HCT116 (cell line): ENCODE measurements at regions not wholly inside any gene's neighbourhood (a gene's known extent, or its start where the extent isn't known, plus 50 kb on each side); places are given as distances from the start of the nearest gene placed in this dataset.

Experiments
- ATAC-seq: fragments of 200-7000 bp; cut with Tn5 transposase; 2 replicates; pipeline ENCODE4 v1.9.1; 2020; ENCODE audit warnings: mild to moderate bottlenecking, moderate library complexity
- BruUV-seq: library from RNA; stranded (reverse); fragments of 400-500 nt; replicated peaks from 2 replicates; lab custom pipeline; 2021; lab: Mats Ljungman, UMichigan
- CTCF ChIA-PET: fragments of 300-600 bp; sonication (Branson Sonifier 250); formaldehyde crosslinking; loops from one replicate; lab custom pipeline; 2021; ENCODE audit warnings: antibody characterized with exemption; lab: Charles Lee
- POLR2A ChIA-PET: fragments of 300-600, 350-600 bp; sonication (Branson Sonifier 250); formaldehyde crosslinking; loops from one replicate; lab custom pipeline; 2021; ENCODE audit warnings: antibody characterized with exemption; lab: Charles Lee
- RAD21 ChIA-PET, 2 experiments: fragments of 300-600 bp; sonication (Branson Sonifier 250); formaldehyde crosslinking; loops; one replicate each; lab custom pipeline; 2023; ENCODE audit warnings: low total read pairs in 2 of 2; ENCODE audit not compliant: uncharacterized antibody in 2 of 2, unreplicated experiment in 2 of 2, low non-redundant PET in 1 of 2; lab: Charles Lee
- DNase-seq: peaks from one replicate; pipeline ENCODE4 v3.0.0-alpha.2; 2010; ENCODE audit warnings: low read depth, low spot score
- H2AFZ ChIP-seq: fragments of 200-600 bp; shearing (Covaris generic), sonication (generic); 2 replicates; pipeline ENCODE4 v1.6.1; 2017; ENCODE audit warnings: low read depth, mixed run types, mixed read lengths, antibody characterized with exemption, low read length; ENCODE audit not compliant: poor library complexity, severe bottlenecking
- H3K27ac ChIP-seq: 2 replicates; pipeline ENCODE4 v1.5.1; 2012; ENCODE audit warnings: low read depth, low read length
- H3K27me3 ChIP-seq: fragments of 200-600 bp; sonication (generic); 2 replicates; pipeline ENCODE4 v1.6.1; 2016; ENCODE audit warnings: mixed run types, low read length, mixed read lengths; ENCODE audit not compliant: insufficient read depth
- H3K36me3 ChIP-seq, 2 experiments: fragments of 200-500 bp in 1 of 2; fragments of 200-600 bp in 1 of 2; sonication (Bioruptor generic) in 1 of 2; sonication (generic) in 1 of 2; 2 replicates each; pipeline versions ENCODE4 v1.5.1 to v1.6.1; 2014 to 2016; ENCODE audit warnings: low read length in 2 of 2, inconsistent platforms in 1 of 2, mixed read lengths in 1 of 2, mixed run types in 1 of 2; ENCODE audit not compliant: insufficient read depth in 2 of 2, control insufficient read depth in 1 of 2
- H3K4me1 ChIP-seq, 2 experiments: fragments of 200-600 bp in 1 of 2; sonication (generic) in 1 of 2; 2 replicates each; pipeline versions ENCODE4 v1.5.1 to v1.6.1; 2012 to 2017; ENCODE audit warnings: low read length in 2 of 2, inconsistent platforms in 1 of 2, mild to moderate bottlenecking in 1 of 2, mixed read lengths in 1 of 2, mixed run types in 1 of 2, moderate library complexity in 1 of 2; ENCODE audit not compliant: insufficient read depth in 2 of 2, control insufficient read depth in 1 of 2
- H3K4me2 ChIP-seq: fragments of 200-600 bp; sonication (generic); 2 replicates; pipeline ENCODE4 v1.6.1; 2017; ENCODE audit warnings: mixed run types, low read length, mixed read lengths
- H3K4me3 ChIP-seq, 2 experiments: fragments of 200-600 bp in 1 of 2; sonication (generic) in 1 of 2; replicated peaks in 1 of 2; 2 replicates each; pipeline ENCODE4 v1.5.1; 2011 to 2016; ENCODE audit warnings: low read length in 2 of 2, control low read depth in 1 of 2, low read depth in 1 of 2, mild to moderate bottlenecking in 1 of 2, mixed read lengths in 1 of 2, mixed run types in 1 of 2
- H3K79me2 ChIP-seq: fragments of 200-600 bp; sonication (generic); 2 replicates; pipeline ENCODE4 v1.6.1; 2017; ENCODE audit warnings: mild to moderate bottlenecking, mixed run types, low read length, moderate library complexity, mixed read lengths; ENCODE audit not compliant: insufficient read depth
- H3K9ac ChIP-seq: fragments of 200-600 bp; sonication (generic); 2 replicates; pipeline ENCODE4 v1.6.1; 2016; ENCODE audit warnings: low read length, mixed read lengths
- H3K9me2 ChIP-seq: fragments of 200-600 bp; sonication (generic), shearing (Covaris generic); 2 replicates; pipeline ENCODE4 v1.6.1; 2017; ENCODE audit warnings: mixed run types, mild to moderate bottlenecking, moderate library complexity; ENCODE audit not compliant: insufficient read depth
- H3K9me3 ChIP-seq, 2 experiments: fragments of 200-500 bp in 1 of 2; fragments of 200-600 bp in 1 of 2; sonication (Bioruptor generic) in 1 of 2; sonication (generic) in 1 of 2; 2 replicates each; pipeline ENCODE4 v1.6.1; 2014 to 2017; ENCODE audit warnings: low read length in 2 of 2, mixed read lengths in 2 of 2, inconsistent platforms in 1 of 2, low read depth in 1 of 2, mild to moderate bottlenecking in 1 of 2, mixed run types in 1 of 2, moderate library complexity in 1 of 2; ENCODE audit not compliant: control insufficient read depth in 1 of 2, insufficient read depth in 1 of 2
- H4K20me1 ChIP-seq: fragments of 200-600 bp; sonication (generic), shearing (Covaris generic); 2 replicates; pipeline ENCODE4 v1.6.1; 2017; ENCODE audit warnings: mixed run types, mild to moderate bottlenecking, moderate library complexity; ENCODE audit not compliant: insufficient read depth
- EGR1 ChIP-seq: IDR thresholded peaks from 2 replicates; pipeline ENCODE4 v1.6.1; 2012; ENCODE audit warnings: low read depth
- ELF1 ChIP-seq: IDR thresholded peaks from 2 replicates; pipeline ENCODE4 v1.6.1; 2012; ENCODE audit warnings: low read depth, borderline replicate concordance
- EZH2phosphoT487 ChIP-seq: fragments of 200-600 bp; IDR thresholded peaks from 2 replicates; pipeline ENCODE4 v1.6.1; 2018; ENCODE audit warnings: antibody characterized with exemption, borderline replicate concordance
- JUND ChIP-seq: IDR thresholded peaks from 2 replicates; pipeline ENCODE4 v1.6.1; 2012
- MAX ChIP-seq: IDR thresholded peaks from 2 replicates; pipeline ENCODE4 v1.6.1; 2012
- RAD21 ChIP-seq: IDR thresholded peaks from 2 replicates; pipeline ENCODE4 v1.6.1; 2012; ENCODE audit warnings: low read depth, mild to moderate bottlenecking
- SP1 ChIP-seq: IDR thresholded peaks from 2 replicates; pipeline ENCODE4 v1.6.1; 2012; ENCODE audit warnings: low read depth
- SRF ChIP-seq: IDR thresholded peaks from 2 replicates; pipeline ENCODE4 v1.6.1; 2012; ENCODE audit warnings: low read depth
- ZFX ChIP-seq: fragments of 450-650 bp; IDR thresholded peaks from 2 replicates; pipeline ENCODE4 v1.6.1; 2017
- intact Hi-C: fragments of 100-400 bp; cut with micrococcal nuclease; formaldehyde crosslinking; loops from 2 replicates; pipeline ENCODE4 v1.10.0; 2022
- TF ChIP-seq, protein P1 (sequence below): IDR thresholded peaks from 2 replicates; pipeline ENCODE4 v1.6.1; 2011; ENCODE audit warnings: mild to moderate bottlenecking, low read length, moderate library complexity; ENCODE audit not compliant: insufficient replicate concordance; ENCODE audit errors: extremely low read depth

GRCh38 chr3:44000586-44000985 is 241.1 kb upstream of the TOPAZ1 start:
- ChIA-PET CTCF (no interaction called here), POLR2A (no interaction called here), RAD21 (no interaction called here)
- intact Hi-C loops, result no loop called here
- H4K20me1 ChIP-seq, result no peaks in the 10 kb centered on the region
- H3K27ac ChIP-seq, result no peak overlapping the region
- DNase-seq (no peak), ATAC-seq (no peak)
- TF ChIP-seq ELF1, result no peak
- no peak for TF ChIP-seq SRF
- TF ChIP-seq MAX, result no peak
- TF ChIP-seq, protein P1, sequence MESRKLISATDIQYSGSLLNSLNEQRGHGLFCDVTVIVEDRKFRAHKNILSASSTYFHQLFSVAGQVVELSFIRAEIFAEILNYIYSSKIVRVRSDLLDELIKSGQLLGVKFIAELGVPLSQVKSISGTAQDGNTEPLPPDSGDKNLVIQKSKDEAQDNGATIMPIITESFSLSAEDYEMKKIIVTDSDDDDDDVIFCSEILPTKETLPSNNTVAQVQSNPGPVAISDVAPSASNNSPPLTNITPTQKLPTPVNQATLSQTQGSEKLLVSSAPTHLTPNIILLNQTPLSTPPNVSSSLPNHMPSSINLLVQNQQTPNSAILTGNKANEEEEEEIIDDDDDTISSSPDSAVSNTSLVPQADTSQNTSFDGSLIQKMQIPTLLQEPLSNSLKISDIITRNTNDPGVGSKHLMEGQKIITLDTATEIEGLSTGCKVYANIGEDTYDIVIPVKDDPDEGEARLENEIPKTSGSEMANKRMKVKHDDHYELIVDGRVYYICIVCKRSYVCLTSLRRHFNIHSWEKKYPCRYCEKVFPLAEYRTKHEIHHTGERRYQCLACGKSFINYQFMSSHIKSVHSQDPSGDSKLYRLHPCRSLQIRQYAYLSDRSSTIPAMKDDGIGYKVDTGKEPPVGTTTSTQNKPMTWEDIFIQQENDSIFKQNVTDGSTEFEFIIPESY, result no peak
- no peak for TF ChIP-seq RAD21
- no peak for TF ChIP-seq SP1
- no peaks in the 10 kb centered on the region for H3K9me2 ChIP-seq
- no TSS peak for BruUV-seq
- H3K27me3 ChIP-seq, result peaks cover 26% of the 10 kb centered on the region; the same call in 1 of the 2 replicates
- peaks cover 0 to 8% of the 10 kb centered on the region in 2 experiments; a peak in 2 of 4 replicates for H3K4me1 ChIP-seq
- no peak overlapping the region for H2AFZ ChIP-seq
- no peak overlapping the region for H3K9ac ChIP-seq
- no peak overlapping the region for H3K4me3 ChIP-seq
- H3K4me2 ChIP-seq, result no peak overlapping the region
- no peaks in the 10 kb centered on the region for H3K79me2 ChIP-seq
- no peaks in the 10 kb centered on the region for H3K9me3 ChIP-seq
- no peaks in the 10 kb centered on the region for H3K36me3 ChIP-seq

- Histone ChIP-seq H3K4me1 (peaks cover 0 to 8% of the 10 kb centered on the region in 2 experiments; a peak in 2 of 4 replicates), H3K27ac (no peak overlapping the region), H2AFZ (no peak overlapping the region), H3K36me3 (no peaks in the 10 kb centered on the region), H3K27me3 (peaks cover 26% of the 10 kb centered on the region; the same call in 1 of the 2 replicates), H3K9me3 (no peaks in the 10 kb centered on the region), H3K9me2 (no peaks in the 10 kb centered on the region), H4K20me1 (no peaks in the 10 kb centered on the region), H3K79me2 (no peaks in the 10 kb centered on the region), H3K4me3 (no peak overlapping the region), H3K4me2 (no peak overlapping the region), H3K9ac (no peak overlapping the region)
- ChIA-PET POLR2A (no interaction called here), CTCF (no interaction called here), RAD21 (no interaction called here)
- ATAC-seq, result no peak
- DNase-seq, result no peak
- intact Hi-C loops, result no loop called here
- no TSS peak for BruUV-seq
- TF ChIP-seq EZH2phosphoT487 (no peak), ZFX (no peak), JUND (no peak), EGR1 (no peak)
- TF ChIP-seq, all 23 proteins: peak for 0
These were observed 240.6 kb upstream of the TOPAZ1 start for GRCh38 chr3:44001072-44001471.
